ENCODE measurements at regions not wholly inside any gene's neighbourhood (a gene's known extent, or its start where the extent isn't known, plus 50 kb on each side); places are given as distances from the start of the nearest gene placed in this dataset.

- no peak for TF ChIP-seq EZH2 (optimal IDR thresholded peaks at IDR 0.05; ENCODE audit: low read depth, low read length)
- no peak for TF ChIP-seq EZH2phosphoT487 (IDR thresholded peaks at IDR 0.05; ENCODE audit: low read length)
Measured at GRCh38 chr6:113120224-113120581, 736.9 kb upstream of the MARCKS start.

All from MM.1S (cell line).